ENCODE measurements at regions not wholly inside any gene's neighbourhood (a gene's known extent, or its start where the extent isn't known, plus 50 kb on each side); places are given as distances from the start of the nearest gene placed in this dataset.
"Not testable (repeated sequence)": the region's sequence is repeated elsewhere in the genome, so short reads cannot be mapped to it uniquely, and the experiment has no call there.

DNA sequence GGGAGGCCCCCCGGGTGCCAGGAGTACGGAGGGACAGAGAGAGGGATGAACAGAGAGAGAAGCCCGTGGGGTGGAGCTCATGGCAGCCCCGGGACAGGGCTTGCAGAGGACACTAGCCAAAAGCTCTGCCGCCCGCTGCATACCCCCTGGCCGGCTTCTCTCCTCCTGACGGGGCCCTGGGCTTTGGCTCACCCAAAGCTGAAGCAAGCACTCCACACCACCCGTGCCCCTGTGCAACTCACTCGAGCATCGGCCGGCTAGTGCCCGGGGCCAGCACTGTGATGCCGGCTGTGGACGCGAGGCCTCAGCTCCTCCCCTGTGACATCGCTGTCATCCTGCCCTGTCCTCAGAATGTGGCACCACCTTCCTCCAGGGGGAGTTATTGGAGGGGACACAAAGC, 429.6 kb downstream of the BRD1 start:
- H3K4me3 ChIP-seq (ENCODE audit: low read depth, low read length), result no peak overlapping the region
- TF ChIP-seq, protein P1, sequence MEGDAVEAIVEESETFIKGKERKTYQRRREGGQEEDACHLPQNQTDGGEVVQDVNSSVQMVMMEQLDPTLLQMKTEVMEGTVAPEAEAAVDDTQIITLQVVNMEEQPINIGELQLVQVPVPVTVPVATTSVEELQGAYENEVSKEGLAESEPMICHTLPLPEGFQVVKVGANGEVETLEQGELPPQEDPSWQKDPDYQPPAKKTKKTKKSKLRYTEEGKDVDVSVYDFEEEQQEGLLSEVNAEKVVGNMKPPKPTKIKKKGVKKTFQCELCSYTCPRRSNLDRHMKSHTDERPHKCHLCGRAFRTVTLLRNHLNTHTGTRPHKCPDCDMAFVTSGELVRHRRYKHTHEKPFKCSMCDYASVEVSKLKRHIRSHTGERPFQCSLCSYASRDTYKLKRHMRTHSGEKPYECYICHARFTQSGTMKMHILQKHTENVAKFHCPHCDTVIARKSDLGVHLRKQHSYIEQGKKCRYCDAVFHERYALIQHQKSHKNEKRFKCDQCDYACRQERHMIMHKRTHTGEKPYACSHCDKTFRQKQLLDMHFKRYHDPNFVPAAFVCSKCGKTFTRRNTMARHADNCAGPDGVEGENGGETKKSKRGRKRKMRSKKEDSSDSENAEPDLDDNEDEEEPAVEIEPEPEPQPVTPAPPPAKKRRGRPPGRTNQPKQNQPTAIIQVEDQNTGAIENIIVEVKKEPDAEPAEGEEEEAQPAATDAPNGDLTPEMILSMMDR (IDR thresholded peaks at IDR 0.05; ENCODE audit: borderline replicate concordance, insufficient read depth, low read depth, low read length), result no peak

DNA sequence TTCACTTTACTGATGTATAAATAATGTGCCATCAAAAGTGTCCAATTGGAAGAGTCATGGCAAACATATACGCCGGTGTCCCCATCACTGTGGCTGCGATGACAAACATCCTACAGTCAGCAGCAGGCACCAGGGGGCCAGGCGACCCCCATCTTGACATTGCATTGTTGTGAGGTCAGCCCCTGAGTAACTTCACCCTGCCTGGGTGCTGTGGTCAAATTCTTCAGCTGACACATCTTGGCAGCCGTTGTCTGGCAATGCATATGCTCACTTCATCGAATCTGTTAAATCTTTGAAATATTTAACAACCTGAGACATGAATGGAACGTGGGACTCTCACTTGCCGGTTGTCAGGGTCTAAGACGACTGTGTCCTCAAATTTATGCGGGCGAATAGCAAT, 430.9 kb downstream of the BRD1 start:
- TF ChIP-seq, protein P1 (IDR thresholded peaks at IDR 0.05; ENCODE audit: borderline replicate concordance, insufficient read depth, low read depth, low read length), result no peak
- no peak overlapping the region for H3K4me3 ChIP-seq (ENCODE audit: low read depth, low read length)

DNA sequence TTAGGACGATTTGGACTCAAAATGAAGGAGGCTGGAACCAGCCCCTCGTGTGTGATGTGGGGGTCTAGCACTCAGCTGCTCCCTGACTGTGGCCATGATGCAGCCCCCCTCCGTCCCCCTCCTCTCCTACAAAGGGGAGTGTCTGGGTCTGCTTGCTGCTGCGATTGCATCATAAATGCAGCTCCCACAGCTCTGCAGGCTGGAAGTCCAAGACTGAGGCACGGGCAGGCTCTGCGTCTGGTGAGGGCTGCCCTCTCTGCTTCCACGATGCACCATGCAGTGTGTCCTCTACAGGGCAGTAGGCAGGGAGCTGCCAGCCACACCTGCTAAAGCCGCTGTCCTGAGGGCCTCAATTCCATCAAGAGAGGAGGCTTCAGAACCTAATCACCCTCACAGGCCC, 432.1 kb downstream of the BRD1 start:
- H3K4me3 ChIP-seq (ENCODE audit: low read depth, low read length), result no peak overlapping the region
- TF ChIP-seq, protein P1 (IDR thresholded peaks at IDR 0.05; ENCODE audit: borderline replicate concordance, insufficient read depth, low read depth, low read length), result no peak

DNA sequence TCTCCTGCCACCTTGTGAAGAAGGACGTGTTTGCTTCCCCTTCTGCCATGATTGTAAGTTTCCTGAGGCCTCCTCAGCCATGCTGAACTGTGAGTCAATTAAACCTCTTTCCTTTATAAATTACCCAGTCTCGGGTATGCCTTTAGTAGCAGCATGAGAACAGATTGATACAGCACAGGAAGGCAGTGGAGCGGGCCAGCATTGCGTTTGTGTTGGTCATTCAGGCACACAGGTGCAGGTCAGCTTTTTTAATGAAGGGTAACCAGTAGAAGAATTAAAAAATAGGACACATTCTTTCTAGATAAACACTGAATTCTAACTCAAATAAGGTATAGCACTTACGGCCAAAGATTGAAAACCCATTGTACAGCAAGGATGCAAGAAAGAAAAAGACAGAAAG, 432.6 kb downstream of the BRD1 start:
- H3K4me3 ChIP-seq (ENCODE audit: low read depth, low read length), result not testable (repeated sequence)

DNA sequence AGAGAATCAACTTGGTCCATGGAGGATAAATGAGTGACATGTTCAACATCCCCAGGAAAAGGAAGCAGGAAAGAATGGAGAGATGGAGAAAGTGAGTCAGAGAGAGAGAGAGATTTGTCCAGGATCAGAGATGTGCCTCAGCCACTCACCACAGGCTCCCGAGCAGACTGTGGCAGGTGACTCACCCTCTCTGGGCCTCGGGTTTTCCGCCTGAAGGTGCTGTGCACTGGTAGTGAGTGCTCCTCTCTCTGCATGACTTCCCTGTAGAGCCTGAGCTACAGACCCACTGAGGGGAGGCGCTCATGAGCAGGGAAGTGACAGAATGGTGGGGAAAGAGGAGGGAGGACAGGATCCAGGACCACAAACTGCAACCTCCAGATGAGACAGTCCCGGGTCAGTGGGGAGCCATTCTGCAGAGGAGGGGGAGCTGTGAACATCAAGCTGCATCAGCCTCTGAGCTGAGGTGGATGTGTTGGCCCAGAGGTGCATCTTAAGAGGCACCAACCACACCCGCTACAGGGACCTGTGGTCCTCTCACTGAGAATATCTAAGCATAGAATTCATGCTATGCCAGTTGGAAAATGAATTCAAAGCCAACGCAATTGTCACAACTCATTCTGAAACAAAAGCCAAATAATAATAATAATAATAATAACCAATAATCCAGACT, 433.4 kb downstream of the BRD1 start:
- TF ChIP-seq, protein P1 (IDR thresholded peaks at IDR 0.05; ENCODE audit: borderline replicate concordance, insufficient read depth, low read depth, low read length), result no peak
- no peak overlapping the region for H3K4me3 ChIP-seq (ENCODE audit: low read depth, low read length)

DNA sequence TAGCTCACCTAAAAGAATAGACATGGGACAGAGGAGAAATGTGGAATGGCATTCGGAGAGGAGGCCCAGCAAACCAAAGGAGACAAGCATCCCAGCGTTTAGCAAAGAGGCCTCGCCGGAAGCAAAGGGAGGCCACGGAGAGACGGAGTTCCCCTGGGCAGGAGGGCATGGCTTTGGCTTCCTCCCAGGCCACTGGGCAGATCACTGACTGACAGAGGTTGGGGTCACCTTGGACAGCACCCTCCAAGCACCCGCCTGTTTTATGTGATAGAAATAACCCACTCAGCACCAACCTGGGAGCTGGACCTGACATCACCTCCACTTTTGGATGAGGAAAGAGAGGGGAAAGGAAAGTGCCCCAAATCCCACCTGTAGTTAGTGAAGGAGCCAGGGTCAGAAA, 434.1 kb downstream of the BRD1 start:
- TF ChIP-seq, protein P1 (IDR thresholded peaks at IDR 0.05; ENCODE audit: borderline replicate concordance, insufficient read depth, low read depth, low read length), result no peak
- no peak overlapping the region for H3K4me3 ChIP-seq (ENCODE audit: low read depth, low read length)

DNA sequence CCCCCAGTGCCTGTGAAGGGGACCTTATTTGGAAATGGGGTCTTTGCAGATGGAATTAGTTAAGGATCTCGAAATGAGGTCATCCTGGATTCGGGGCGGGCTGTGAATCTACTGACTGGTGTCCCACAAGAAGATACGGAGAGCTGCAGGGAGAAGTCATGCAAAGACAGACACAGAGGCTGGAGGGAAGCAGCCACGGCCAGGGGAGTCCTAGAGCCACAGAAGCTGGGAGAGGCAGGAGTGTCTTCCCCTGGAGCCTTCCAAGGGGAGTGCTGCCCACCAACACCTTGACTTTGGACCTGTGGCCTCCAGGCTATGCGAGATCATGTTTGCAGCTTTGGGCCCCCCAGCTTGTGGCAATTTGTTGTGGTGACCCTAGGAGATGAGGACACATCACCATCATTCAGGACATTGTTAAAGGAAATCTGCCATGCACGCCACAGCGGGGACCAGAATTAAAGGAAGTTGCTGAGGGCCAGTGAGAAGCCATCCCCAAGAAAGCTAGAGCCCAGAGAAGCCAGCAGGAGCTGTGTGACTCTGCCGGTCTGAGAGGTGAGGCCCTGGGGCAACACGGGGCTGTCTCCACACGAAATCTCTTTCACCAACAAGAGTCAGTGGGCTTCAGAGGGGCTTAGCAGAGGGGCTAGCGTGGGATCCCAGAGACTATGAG, 434.7 kb downstream of the BRD1 start:
- no peak overlapping the region for H3K4me3 ChIP-seq (ENCODE audit: low read depth, low read length)
- TF ChIP-seq, protein P1 (IDR thresholded peaks at IDR 0.05; ENCODE audit: borderline replicate concordance, insufficient read depth, low read depth, low read length), result no peak
